SKM-1 treated with dmso at 0.1 percent for 144 hours (cell line): ENCODE measurements at regions not wholly inside any gene's neighbourhood (a gene's known extent, or its start where the extent isn't known, plus 50 kb on each side); places are given as distances from the start of the nearest gene placed in this dataset.
"Not testable (repeated sequence)": the region's sequence is repeated elsewhere in the genome, so short reads cannot be mapped to it uniquely, and the experiment has no call there.

Experiments
- DNase-seq: peaks from one replicate; lab custom pipeline; 2025; ENCODE audit not compliant: unreplicated experiment; lab: John Stamatoyannopoulos, UW

DNA sequence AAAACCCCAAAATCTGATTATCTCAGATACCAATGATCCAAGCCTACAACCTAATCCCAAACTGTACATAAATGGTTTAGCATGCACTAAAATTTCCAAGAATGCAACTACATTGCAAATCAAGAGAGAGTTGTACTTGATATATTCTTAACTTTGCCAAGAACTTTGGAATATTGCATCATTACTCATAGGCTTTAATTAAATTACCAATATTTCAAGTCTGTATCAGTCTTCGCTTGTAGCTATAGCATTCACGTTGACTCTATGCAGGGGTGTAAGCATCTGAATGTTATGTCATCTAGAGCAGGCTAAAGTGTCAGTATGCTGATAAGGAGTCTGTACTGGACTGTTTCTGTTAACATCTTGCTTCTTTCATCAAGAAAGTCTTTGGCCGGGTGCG lies 56.3 kb downstream of the FOXI3 start:
- DNase-seq, result no peak

DNA sequence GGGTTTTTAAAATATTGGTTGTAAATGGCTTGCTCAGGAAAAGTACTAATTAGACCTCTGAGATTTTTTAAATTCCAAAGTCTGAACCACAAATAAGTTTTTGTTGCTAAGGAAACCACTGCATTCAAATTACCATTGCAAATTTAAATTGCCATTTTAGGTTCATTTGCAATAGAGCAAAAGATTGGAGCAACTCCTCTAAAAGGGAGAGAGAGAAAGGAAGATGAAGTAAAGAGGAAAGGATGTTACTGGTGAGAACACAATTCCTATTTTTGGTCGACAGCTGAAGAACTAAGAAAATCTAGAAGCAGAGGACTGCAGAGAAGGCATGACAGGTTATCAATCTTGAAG lies 74.9 kb downstream of the FOXI3 start:
- no peak for DNase-seq

DNA sequence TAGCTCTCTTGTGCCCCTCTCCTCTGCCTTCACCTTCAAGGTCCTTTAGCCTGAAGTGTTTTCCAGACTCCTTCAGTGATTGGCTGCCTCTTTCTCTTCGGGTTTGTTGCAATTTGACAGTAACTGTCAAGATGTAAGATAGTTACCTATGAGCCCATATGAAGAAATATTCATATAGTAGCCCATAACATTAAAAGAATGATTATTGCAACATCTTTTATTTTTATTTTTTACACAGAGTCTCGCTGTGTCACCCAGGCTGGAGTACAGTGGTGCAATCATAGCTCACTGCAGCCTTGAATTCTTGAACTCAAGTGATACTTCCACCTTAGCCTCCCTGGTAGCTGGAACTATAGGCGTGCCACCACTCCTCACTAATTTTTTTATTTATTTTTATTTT lies 80.5 kb downstream of the FOXI3 start:
- no peak for DNase-seq

DNA sequence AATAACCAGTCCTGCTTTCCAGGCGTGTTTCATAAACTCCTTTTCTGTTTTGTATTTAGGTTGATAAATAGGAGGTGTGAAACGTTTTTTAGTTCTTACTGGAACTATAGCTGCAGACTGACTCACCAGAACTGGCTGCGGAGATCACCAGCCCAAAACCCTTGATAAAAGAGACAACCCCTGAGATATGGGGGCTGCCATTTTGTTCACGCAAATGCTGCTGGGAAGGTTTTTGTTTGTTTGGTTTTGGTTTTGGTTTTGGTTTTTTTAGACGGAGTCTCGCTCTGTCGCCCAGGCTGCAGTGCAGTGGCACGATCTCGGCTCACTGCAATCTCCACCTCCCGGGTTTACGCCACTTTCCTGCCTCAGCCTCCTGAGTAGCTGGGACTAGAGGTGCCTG lies 87.1 kb downstream of the FOXI3 start:
- DNase-seq, result not testable (repeated sequence)

DNA sequence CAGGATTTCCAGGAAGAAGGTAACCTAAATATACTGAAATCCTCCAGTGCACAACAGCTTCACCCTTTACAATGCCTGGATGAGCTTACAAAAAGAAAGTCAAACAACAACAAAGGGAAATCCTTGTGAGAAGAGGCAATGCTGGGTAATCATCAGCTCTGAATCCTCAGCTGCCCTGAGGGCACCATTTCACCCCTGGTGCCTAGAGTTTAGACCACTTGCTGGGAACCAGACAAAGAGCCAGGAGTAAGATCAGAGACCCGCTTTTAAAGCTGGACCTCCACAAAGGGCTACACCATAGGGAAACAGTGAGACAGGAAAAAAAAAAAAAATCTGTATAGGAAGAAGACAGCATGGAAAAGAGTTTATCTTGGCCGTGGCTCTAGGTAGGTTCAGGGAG lies 97.0 kb downstream of the FOXI3 start:
- DNase-seq, result no peak

DNA sequence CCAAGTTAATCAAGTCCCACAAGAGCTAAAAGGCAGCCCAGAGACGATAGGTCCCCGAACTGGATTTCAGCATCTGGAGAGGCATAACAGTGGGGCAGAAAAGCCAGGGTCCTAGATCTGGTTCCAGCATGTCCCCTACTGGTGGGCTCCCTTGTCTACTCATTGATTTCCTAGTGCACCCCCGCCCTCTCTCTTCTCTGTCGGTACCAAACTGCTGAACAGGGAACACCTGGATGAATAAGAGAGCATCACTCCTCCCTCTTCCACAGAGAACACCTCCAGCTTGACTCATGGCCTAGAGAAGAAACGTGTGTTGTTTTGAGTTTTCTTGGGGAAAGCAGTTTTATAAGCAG lies 101.3 kb downstream of the FOXI3 start:
- no peak for DNase-seq

DNA sequence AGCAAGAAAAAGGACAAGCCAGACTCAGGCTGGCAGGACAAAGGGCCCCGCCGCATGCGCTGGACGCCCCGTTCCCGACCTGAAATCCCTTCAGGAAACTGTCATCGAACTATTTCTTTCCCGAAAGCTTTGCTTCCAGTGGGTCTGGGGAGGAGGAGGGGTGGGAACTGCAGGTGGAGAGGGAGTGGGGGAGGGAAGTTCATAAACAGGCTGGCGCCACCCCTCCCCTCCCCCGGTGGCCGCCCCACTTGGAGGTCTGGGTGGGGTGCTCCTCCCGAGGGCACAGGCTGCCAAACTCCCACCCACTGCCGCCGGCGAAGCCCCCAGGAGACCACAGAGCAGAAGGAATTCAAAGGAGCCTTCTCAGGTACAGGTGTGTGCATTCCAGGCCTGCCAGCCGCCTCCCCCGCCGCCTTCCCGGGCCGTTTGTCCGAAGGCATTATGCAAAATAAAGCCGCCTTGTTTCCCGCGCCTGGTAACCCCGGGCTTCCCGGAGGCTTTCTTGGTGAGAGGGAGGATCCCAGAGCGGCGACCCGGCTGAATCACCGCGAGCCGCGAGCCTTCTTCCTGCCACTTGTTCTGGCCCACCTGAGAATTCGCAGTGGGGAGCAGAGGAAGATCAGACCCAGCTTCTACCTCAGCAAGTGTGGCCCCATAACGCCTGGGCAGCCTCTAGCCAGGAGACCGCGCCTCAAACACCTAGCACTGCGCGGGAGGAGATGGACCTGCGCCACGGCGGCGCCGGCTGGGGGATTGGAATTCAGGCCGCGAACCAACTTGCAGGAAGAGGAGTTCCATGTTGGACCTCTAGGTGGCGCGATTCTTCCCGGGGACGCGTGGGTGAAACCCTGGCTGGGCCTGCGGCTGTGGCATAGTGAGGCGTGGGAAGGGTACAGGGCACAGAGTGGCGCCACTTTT lies 101.9 kb downstream of the FOXI3 start:
- DNase-seq, result peak; percentile 53

DNA sequence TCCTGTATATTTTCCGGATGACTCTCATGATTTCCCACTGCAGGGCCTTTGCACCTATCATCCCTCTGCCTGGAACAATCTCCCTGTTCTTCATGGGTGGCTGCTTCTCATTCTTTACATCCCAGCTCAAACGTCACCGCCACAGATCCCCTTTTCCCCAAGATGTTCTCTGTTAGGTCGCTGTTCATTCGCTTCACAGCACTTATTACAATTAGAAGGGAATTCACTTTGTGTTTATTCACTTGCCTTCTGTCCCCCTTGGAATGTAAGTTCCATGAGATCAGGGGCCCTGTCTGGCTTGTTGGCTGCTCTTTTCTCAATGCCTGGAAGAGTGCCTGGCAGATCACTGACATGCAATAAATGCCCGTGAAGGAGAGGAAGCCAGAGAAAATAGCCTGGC lies 106.7 kb downstream of the FOXI3 start:
- DNase-seq, result no peak

DNA sequence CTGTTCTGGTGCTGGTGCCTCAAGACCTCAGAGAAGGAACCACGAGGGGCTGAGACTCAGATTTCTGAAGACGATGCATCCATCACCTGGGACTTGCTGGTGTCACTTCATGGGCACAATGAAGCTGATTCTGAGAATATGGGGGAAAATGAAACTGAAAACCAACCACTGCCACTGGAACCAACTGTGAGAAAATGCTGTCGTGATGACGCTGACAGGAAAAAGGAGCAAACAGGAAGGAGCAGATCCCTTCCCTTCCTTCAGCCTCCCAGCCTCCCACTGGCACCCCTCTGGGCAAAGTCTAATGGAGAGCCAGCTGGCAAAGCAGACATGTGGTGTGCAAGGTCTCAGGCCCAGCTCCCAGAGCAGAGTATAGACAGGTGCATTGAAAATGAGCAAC lies 109.7 kb downstream of the FOXI3 start:
- DNase-seq, result no peak

DNA sequence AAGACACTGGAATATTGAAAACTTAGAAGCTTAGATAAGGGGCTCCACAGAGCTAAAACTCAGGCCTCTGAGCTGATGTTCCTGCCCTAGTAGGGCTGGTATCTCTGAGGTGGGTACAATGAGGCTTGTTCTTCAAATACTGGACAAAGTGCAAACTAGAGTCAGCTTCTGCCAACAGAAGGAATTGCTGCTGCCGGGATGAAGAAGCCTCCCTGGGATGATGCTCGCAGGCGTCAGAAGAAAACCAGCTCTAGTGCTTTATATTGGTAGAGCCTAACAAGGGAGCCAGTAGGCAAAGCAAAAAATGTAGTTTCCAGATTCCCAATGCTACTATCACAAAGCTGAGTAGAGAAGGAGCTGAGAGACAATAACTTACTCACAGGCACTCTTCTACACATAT lies 118.1 kb downstream of the FOXI3 start:
- DNase-seq, result no peak

DNA sequence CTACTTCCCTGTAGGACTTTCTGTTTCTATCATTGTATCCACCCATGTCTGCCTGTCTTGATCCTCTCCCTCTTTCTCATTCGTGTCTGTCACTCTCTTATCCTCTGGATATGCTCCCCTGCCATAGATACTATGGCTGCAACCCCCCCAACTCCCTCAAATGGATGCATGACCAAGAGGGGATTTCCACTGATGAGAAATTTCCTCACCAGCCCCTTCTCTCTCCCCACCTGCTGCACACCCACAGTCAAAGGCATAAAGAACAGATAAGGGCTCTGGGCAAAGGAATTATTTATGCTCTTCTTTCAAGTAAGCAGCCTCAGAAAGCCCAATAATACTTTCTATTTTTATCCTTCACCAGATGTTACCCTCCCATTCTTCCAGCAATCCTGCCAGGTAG lies 121.3 kb downstream of the FOXI3 start:
- DNase-seq, result no peak

DNA sequence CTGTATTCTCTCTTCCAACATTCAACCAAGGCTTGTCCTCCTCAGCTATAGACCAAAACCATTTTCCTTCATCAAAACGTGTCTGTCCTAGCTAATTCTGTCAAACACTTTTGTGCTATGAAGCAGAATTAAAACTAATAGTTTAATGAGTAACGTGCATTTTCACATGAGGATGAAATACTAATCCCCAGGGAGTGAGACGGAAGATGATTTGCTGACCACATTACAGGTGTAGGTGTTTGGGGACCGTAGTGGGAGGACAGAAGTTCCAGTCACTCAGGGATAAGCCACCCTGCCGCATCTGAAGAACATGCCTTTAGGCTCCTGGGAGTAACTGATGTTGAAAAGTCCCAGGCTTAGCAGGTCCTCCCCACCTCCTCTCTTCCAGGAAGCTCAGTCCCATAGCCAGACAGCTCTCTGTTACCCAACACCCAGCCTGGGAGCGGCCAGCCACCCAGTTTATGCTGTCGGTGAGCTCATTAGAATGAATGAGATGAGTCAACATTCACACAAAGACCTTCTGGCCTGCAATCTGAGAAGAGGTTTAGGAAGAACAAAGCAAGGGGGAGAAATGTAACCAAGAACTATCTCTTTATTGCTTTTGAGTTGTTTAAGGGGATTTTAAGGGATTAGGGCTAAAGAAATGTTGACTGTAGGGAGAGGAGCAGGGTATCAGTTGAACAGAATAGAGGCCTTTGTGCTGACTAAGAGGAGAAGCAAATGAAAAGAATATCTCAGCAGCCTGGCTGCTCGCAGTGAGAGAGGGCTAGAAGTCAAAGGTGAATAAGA lies 122.5 kb downstream of the FOXI3 start:
- no peak for DNase-seq

DNA sequence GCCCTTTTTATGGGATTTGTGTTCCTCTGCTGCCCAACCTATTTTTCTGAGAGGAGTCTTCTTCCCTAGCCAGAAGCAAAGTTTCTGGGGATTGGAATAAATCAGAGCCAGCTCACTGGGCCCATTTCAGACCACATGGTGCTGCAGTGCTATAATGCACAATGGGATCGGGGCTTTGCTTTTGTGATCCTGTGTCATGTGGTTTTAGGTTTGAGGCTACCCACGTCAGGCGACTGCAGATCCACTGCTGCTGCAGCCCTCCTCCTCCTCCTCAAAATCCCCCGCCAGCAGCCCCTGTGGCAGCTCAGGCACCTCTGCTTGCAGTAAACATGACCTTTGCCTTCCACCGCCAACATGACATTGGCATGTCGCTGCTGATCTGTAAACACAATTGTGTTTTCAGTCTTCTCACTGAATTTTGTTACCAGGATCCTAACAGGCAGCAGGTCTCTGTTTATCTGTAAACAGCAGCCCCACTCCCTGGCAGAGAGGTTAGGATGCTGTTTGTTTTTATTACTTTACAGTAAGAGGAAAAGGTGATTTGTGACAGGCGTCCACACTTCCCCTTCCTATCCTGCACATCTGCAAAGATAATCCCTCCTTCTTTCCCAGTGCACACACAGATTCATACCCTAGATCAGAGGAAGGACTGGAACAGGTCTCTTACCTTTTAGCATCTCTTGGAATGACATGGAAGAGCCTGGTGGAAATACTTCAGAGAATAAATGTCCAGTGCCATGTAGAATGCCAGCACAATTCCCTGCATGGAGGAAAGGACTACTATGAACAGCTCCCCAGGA lies 130.8 kb downstream of the FOXI3 start:
- no peak for DNase-seq

DNA sequence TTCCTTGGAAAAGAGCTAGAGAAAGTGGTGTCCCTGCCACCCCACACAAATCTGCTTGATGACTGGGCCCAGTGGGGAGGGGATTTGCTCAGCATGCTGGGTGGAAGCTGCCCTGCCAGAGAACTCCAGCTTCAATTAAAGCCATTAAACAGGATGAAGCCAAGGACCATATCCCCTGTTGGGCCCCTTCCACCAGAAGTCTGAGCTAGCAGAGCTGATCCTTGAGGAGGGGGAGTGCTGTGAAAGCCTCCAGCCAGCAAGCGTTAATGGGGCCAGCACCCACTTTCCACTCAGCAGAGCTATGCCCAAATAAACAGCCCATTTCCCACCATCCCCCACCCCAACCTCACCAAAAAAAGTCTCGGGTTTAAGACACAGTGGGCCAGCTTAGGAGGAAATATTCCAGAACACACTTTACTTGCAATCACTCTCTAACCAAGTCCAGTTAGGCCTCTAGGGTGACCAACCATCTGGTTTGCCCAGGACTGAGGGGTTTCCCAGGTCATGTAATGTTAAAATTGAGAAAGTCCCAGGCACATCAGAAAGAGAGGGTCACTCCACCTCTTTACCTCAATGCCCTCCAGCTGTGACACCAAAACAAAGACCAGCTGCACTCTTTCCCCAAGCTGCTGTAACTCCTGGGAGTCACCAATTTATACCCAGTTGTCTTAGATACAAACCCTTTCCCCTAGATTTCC lies 132.3 kb downstream of the FOXI3 start:
- DNase-seq, result no peak

DNA sequence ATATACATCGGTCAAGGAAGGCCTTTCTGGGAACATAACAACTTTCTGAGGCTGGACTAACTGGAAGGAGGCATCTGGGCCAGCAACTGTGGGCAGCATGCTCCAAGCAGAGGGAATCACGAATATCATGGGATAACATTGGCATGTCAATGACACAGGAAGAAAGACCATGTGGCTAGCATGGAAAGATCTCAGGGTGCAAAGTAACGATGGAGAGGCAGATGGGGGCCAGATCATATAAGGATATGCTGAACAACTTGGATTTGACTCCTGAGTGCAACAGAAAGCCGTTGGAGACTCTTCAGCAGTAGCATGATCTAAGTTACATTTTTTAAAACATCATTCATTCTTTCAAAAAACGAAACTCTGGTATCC lies 133.6 kb downstream of the FOXI3 start:
- no peak for DNase-seq

DNA sequence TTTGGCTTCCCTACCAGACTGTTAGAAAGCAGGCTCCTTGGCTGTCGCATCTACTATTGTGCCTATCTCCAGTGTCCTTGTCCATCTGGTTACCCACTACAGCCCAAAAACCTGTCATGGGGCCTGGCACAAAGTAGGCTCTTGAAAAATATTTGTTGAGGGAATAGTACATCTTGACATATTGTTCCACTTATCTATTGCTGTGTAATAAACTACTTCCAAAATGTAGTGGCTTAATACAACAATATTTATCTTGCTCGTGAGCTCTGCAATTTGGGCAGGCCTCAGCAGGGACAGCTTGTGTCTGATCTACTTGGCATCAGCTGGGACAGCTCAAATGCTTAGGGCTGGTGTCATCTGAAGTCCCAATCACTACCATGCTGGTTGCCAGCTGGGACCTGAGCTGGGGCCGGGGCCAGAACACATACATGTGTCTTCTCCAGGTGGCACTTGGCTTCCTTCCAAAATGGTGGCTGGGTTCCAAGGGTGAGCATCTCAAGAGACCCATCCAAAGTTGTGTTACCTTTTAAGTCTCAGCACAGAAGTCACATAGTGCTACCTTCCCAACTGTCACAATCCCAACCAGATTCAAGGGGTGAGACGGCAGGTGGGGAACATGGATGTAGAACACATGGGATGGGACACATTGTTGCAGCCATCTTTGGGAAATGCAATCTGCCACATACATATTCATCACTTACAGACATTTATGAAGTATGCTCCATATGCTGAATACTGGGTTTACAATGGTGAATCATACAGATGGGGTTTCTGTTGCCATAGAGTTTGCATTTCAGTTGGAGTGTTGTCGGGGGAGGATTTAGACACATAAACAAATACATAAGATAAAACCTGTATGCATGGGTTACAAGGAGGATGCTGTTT lies 134.2 kb downstream of the FOXI3 start:
- DNase-seq, result no peak

DNA sequence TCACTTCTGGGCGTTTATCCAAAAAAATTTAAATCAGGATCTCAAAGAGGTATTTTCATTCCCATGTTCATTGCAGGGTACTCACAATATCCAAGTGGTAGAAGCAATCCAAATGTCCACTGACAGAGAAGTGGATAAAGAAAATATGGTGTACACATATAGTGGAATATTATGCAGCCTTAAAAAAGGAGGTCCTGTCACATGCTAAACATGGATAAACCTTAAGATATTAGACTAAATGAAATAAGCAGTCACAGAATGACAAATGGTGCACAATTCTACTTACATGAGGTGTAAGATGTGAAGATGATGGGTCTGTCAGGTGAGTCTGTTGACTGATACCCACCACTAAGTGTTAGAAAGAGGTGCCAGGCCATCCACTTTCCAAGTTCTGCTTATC lies 140.6 kb downstream of the THNSL2 start:
- DNase-seq, result no peak

DNA sequence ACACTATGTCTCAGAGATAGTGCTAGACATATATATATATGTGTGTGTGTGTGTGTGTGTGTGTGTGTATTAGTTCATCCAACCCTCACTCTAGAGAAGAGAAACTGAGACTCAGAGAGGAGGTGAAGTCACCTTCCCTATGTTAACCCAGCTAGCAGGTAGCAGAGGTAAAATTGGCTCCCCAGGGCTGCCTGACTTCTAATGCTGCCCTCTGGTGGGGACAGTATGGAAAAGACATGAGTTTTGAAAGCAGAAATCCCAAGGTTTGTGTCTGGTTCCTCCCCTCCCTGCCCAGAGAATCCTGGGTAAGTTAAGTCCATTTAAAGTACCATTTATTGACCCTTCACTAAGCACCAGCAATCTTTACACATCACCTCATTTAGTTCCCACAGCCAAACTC lies 137.7 kb downstream of the THNSL2 start:
- peak; percentile 79 for DNase-seq

DNA sequence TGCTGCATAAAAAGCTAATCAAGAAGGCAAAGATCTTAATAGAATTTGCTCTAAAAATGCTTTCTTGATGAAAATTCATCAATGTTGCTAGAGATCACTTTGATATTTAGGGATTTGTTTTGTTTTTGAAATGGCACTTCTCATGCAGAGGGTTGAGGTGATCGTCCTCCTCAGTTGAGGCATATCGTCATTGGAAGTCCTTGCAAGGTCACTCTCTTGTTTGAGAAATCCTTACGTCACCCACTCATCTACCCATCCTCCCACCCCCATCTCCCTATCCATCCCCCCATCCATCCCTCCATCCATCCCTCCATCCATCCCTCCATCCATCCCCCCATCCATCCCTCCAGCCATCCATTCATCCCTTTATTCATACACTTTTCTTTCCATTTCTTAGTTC lies 133.7 kb downstream of the THNSL2 start:
- DNase-seq, result no peak

DNA sequence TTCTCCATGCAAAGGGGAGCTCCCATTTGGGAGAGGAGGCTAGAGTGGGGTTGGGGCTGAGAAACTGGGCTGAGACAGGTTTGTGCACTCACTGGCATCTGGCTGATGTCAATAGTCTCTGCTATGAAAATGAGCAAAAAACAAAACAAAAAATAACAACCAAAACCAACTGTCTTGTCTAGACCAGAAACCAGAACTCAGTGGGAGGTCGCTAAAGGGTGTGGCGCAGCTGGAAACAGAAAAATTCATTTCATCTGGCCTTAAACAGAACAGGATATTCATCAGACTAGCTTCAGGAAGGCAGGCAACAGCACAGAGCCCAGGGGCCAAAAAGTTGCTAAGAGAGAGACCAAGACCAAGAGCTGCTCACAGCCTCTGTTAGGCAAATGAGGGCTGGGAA lies 126.1 kb downstream of the THNSL2 start:
- no peak for DNase-seq
